ENCODE measurements at regions not wholly inside any gene's neighbourhood (a gene's known extent, or its start where the extent isn't known, plus 50 kb on each side); places are given as distances from the start of the nearest gene placed in this dataset.
"Not testable (repeated sequence)": the region's sequence is repeated elsewhere in the genome, so short reads cannot be mapped to it uniquely, and the experiment has no call there.

GRCh38 chr4:135408109-135408508, 1206.5 kb upstream of the PABPC4L start:
- DNase-seq (no peak), ATAC-seq (no peak)
- no peak overlapping the region for H3K4me3 ChIP-seq
- in situ Hi-C loops (cut with MboI; ENCODE audit: low sequenced_read_pairs in 4 of 4) (no loop called here), intact Hi-C loops (cut with DNase I; ENCODE audit: low total_unique reads) (no loop called here)
- no peak for TF ChIP-seq POLR2A (IDR thresholded peaks at IDR 0.05)
- TF ChIP-seq, protein P1, sequence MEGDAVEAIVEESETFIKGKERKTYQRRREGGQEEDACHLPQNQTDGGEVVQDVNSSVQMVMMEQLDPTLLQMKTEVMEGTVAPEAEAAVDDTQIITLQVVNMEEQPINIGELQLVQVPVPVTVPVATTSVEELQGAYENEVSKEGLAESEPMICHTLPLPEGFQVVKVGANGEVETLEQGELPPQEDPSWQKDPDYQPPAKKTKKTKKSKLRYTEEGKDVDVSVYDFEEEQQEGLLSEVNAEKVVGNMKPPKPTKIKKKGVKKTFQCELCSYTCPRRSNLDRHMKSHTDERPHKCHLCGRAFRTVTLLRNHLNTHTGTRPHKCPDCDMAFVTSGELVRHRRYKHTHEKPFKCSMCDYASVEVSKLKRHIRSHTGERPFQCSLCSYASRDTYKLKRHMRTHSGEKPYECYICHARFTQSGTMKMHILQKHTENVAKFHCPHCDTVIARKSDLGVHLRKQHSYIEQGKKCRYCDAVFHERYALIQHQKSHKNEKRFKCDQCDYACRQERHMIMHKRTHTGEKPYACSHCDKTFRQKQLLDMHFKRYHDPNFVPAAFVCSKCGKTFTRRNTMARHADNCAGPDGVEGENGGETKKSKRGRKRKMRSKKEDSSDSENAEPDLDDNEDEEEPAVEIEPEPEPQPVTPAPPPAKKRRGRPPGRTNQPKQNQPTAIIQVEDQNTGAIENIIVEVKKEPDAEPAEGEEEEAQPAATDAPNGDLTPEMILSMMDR (IDR thresholded peaks at IDR 0.05 in 4 of 5, conservative IDR thresholded peaks at IDR 0.05 in 1 of 5), result no peak
- no peaks in the 10 kb centered on the region for H3K4me1 ChIP-seq
- no peak overlapping the region for H3K27ac ChIP-seq
- H3K36me3 ChIP-seq, result no peaks in the 10 kb centered on the region
- H3K27me3 ChIP-seq, result no peaks in the 10 kb centered on the region
- no peaks in the 10 kb centered on the region for H3K9me3 ChIP-seq

- H3K27ac ChIP-seq; H3K27me3 ChIP-seq; ATAC-seq; in situ Hi-C loops (cut with MboI; ENCODE audit: low sequenced_read_pairs in 4 of 4); H3K4me3 ChIP-seq; DNase-seq; H3K36me3 ChIP-seq; H3K4me1 ChIP-seq; intact Hi-C loops (cut with DNase I; ENCODE audit: low total_unique reads); H3K9me3 ChIP-seq: not testable (repeated sequence)
Observed at GRCh38 chr4:135406597-135406996, 1205.0 kb upstream of the PABPC4L start.

DNA sequence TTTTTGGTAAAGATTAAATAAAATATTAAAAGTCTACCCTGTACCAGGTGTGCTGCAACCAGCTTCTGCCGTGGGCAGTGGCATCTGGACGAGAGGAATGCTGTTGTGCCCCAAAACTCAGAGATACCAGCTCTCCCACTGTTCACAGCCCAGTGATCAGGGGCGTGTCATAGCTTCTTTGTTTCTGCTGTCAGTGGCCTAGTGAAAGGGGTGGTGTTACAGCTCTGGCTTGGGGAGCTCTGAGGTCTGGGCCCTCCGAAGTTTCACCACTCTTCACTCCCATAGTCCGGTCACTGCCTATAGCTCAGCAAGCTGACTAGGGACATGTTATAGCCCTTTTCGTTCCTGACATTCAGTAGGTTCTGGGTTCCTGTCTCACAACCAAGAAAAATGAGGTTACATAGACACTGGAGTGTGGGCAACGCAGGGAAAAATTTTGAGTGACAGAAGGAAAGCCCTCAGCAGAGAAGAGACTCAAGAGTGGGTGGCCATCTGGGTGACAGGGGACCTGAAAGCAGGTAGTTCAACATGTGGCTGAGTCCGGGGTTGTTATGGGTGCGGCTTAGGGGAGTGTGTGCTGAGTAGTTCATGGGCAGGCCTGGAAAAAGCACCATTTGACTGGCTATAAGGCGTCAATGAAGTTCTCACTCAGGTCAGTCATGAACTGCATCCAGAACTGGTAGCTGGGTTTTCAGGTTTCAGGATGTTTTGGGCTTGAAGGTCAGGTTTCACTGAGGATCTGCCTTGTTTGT, 1184.4 kb upstream of the PABPC4L start:
- in situ Hi-C loops (cut with MboI; ENCODE audit: low sequenced_read_pairs in 4 of 4), result no loop called here
- TF ChIP-seq, protein P1 (IDR thresholded peaks at IDR 0.05 in 4 of 5, conservative IDR thresholded peaks at IDR 0.05 in 1 of 5), result no peak
- TF ChIP-seq POLR2A (IDR thresholded peaks at IDR 0.05), result no peak
- H3K27ac ChIP-seq, result no peak overlapping the region
- H3K27me3 ChIP-seq, result no peaks in the 10 kb centered on the region
- no peaks in the 10 kb centered on the region for H3K9me3 ChIP-seq
- no peaks in the 10 kb centered on the region for H3K36me3 ChIP-seq
- intact Hi-C loops (cut with DNase I; ENCODE audit: low total_unique reads), result no loop called here
- ATAC-seq, result no peak
- H3K4me1 ChIP-seq, result no peaks in the 10 kb centered on the region
- DNase-seq, result no peak
- H3K4me3 ChIP-seq, result no peak overlapping the region

GRCh38 chr4:135383356-135384288, 1182.0 kb upstream of the PABPC4L start:
- Histone ChIP-seq H3K4me3 (no peak overlapping the region), H3K9me3 (no peaks in the 10 kb centered on the region), H3K27ac (no peak overlapping the region), H3K27me3 (no peaks in the 10 kb centered on the region), H3K4me1 (no peaks in the 10 kb centered on the region), H3K36me3 (no peaks in the 10 kb centered on the region)
- ATAC-seq, result no peak
- TF ChIP-seq, protein P1 (IDR thresholded peaks at IDR 0.05 in 4 of 5, conservative IDR thresholded peaks at IDR 0.05 in 1 of 5), result no peak
- no peak for TF ChIP-seq POLR2A (IDR thresholded peaks at IDR 0.05)
- in situ Hi-C loops (cut with MboI; ENCODE audit: low sequenced_read_pairs in 4 of 4) (no loop called here), intact Hi-C loops (cut with DNase I; ENCODE audit: low total_unique reads) (no loop called here)
- DNase-seq, result no peak

DNA sequence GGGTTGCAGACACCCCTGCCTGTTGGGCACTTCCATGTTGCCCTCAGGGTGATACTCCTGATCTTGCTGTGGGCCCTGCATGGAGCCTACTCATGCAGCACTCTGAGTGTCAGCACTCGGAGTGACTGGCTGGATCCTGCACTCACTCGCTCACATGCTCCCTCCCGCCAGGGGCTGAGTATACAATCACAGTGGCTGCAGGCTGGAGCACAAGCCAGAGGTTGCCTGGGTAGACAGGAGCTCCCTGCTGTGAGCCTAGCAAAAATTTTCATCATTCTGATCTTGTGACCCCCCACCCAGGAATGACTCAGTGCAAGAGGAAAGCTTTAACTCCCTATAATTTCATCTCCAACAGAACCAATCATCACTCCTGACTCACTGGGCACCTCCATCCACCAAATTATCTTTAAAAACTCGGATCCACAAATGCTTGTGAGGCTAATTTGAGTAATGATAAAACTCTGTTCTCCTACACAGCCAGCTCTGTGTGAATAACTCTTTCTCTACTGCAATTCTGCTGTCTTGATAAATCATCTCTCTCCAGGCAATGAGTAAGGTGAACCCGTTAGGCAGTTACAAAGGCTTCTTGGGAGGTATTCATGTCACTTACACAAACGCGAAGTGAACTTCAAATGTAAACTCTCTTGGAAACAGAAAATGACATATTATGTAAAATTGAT, 1180.8 kb upstream of the PABPC4L start:
- Histone ChIP-seq H3K4me3 (no peak overlapping the region), H3K27ac (no peak overlapping the region), H3K27me3 (no peaks in the 10 kb centered on the region), H3K36me3 (no peaks in the 10 kb centered on the region), H3K4me1 (no peaks in the 10 kb centered on the region), H3K9me3 (no peaks in the 10 kb centered on the region)
- ATAC-seq (no peak), DNase-seq (no peak)
- no peak for TF ChIP-seq POLR2A (IDR thresholded peaks at IDR 0.05)
- TF ChIP-seq, protein P1 (IDR thresholded peaks at IDR 0.05 in 4 of 5, conservative IDR thresholded peaks at IDR 0.05 in 1 of 5), result no peak
- in situ Hi-C loops (cut with MboI; ENCODE audit: low sequenced_read_pairs in 4 of 4) (no loop called here), intact Hi-C loops (cut with DNase I; ENCODE audit: low total_unique reads) (no loop called here)

Measured in gastrocnemius medialis (tissue), 4 donors.